Tibial nerve (tissue), 4 donors: ENCODE measurements at regions not wholly inside any gene's neighbourhood (a gene's known extent, or its start where the extent isn't known, plus 50 kb on each side); places are given as distances from the start of the nearest gene placed in this dataset.

Source experiments
- DNase-seq, 2 donors: peaks; one replicate each; pipeline ENCODE4 v3.0.0-alpha.2; 2019; ENCODE audit warnings: low spot score in 2 of 2
- H3K27ac ChIP-seq, 4 donors: fragments of 200-600 bp; sonication (generic) in 3 of 4; one replicate each; pipeline ENCODE4 v1.5.1; 2017 to 2019; ENCODE audit warnings: mild to moderate bottlenecking in 1 of 4
- H3K27me3 ChIP-seq, 2 donors: fragments of 200-600 bp; sonication (generic) in 1 of 2; one replicate each; pipeline versions ENCODE4 v1.5.1 to v1.6.0; 2017 to 2019
- H3K36me3 ChIP-seq, 3 donors: fragments of 200-600 bp; sonication (generic); one replicate each; pipeline ENCODE4 v1.5.1; 2018 to 2019
- H3K4me1 ChIP-seq, 4 donors: fragments of 200-600 bp; sonication (generic) in 3 of 4; one replicate each; pipeline ENCODE4 v1.5.1; 2017 to 2019
- H3K4me3 ChIP-seq, 4 donors: fragments of 200-600 bp; sonication (generic) in 3 of 4; one replicate each; pipeline ENCODE4 v1.5.1; 2017 to 2019; ENCODE audit warnings: mild to moderate bottlenecking in 1 of 4, moderate library complexity in 1 of 4
- H3K9me3 ChIP-seq, 4 donors: fragments of 200-600 bp; sonication (generic) in 3 of 4; one replicate each; pipeline ENCODE4 v1.5.1; 2017 to 2019
- EP300 ChIP-seq, 2 donors: sonication (generic); formaldehyde crosslinking; IDR thresholded peaks; one replicate each; pipeline ENCODE4 v1.6.1; 2017; ENCODE audit warnings: antibody characterized with exemption in 2 of 2, mild to moderate bottlenecking in 1 of 2
- POLR2A ChIP-seq, 2 donors: fragments of 450-650 bp; IDR thresholded peaks; one replicate each; pipeline ENCODE4 v1.6.1; 2017; ENCODE audit warnings: antibody characterized with exemption in 2 of 2, mild to moderate bottlenecking in 2 of 2, moderate library complexity in 2 of 2
- WGBS, 2 donors: methylation state at CpG; one replicate each; pipeline ENCODE4 v1.1.5; 2018; 5-methylcytosine and 5-hydroxymethylcytosine counted together
- TF ChIP-seq, protein P1 (sequence below), 5 experiments: fragments of 200-600 bp in 3 of 5; fragments of 450-650 bp in 2 of 5; sonication (generic) in 3 of 5; IDR thresholded peaks; one replicate each; pipeline ENCODE4 v1.5.1; 2016 to 2019; ENCODE audit warnings: antibody characterized with exemption in 5 of 5, mild to moderate bottlenecking in 3 of 5, moderate library complexity in 2 of 5

DNA sequence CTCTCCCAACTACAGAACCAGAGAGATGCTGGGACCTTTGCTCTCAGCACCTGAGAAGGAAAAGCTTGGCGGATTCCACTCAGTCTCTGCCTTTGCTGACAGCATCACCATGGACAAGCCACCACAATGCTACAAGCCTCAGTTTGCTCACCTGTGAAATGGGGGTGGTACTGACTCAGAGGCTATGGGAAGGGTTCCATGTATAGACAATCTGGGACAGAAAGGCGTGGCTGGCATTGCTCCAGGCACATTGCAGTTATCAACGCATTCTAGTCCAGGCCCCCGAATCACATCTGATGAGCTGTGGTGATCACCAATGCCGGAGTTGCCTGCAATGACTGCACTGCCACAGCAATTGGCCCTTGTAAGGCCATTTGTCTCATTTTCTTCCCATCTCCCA lies 72.6 kb downstream of the ISX start:
- no peak for DNase-seq
- no peaks in the 10 kb centered on the region for H3K4me1 ChIP-seq
- H3K36me3 ChIP-seq: no peaks in the 10 kb centered on the region
- H3K27me3 ChIP-seq: no peaks in the 10 kb centered on the region
- no peak overlapping the region for H3K4me3 ChIP-seq
- no peak overlapping the region for H3K27ac ChIP-seq
- peaks cover 0 to 6% (median 0%) of the 10 kb centered on the region in 4 donors for H3K9me3 ChIP-seq
- TF ChIP-seq POLR2A (IDR thresholded peaks at IDR 0.05): no peak
- TF ChIP-seq, protein P1, sequence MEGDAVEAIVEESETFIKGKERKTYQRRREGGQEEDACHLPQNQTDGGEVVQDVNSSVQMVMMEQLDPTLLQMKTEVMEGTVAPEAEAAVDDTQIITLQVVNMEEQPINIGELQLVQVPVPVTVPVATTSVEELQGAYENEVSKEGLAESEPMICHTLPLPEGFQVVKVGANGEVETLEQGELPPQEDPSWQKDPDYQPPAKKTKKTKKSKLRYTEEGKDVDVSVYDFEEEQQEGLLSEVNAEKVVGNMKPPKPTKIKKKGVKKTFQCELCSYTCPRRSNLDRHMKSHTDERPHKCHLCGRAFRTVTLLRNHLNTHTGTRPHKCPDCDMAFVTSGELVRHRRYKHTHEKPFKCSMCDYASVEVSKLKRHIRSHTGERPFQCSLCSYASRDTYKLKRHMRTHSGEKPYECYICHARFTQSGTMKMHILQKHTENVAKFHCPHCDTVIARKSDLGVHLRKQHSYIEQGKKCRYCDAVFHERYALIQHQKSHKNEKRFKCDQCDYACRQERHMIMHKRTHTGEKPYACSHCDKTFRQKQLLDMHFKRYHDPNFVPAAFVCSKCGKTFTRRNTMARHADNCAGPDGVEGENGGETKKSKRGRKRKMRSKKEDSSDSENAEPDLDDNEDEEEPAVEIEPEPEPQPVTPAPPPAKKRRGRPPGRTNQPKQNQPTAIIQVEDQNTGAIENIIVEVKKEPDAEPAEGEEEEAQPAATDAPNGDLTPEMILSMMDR (IDR thresholded peaks at IDR 0.05): no peak
- no peak for TF ChIP-seq EP300 (IDR thresholded peaks at IDR 0.05)
- WGBS, 2 donors: 88 to 91% methylated on average over 5 of the region's 5 CpGs

- Histone ChIP-seq H3K27me3 (no peaks in the 10 kb centered on the region), H3K27ac (no peak overlapping the region), H3K4me1 (no peaks in the 10 kb centered on the region), H3K9me3 (peaks cover 0 to 6% (median 0%) of the 10 kb centered on the region in 4 donors), H3K36me3 (no peaks in the 10 kb centered on the region), H3K4me3 (no peak overlapping the region)
- no peak for TF ChIP-seq EP300 (IDR thresholded peaks at IDR 0.05)
- no peak for TF ChIP-seq POLR2A (IDR thresholded peaks at IDR 0.05)
- TF ChIP-seq, protein P1 (IDR thresholded peaks at IDR 0.05): peak in 1 of 5 experiments; percentile 7
- DNase-seq: no peak
- 42 to 44% methylated on average over 12 of the region's 12 CpGs for WGBS, 2 donors
Observed at GRCh38 chr22:35140879-35141745, 75.2 kb downstream of the ISX start.

GRCh38 chr22:35148381-35148780 lies 82.4 kb downstream of the ISX start:
- no peaks in the 10 kb centered on the region for H3K9me3 ChIP-seq
- 80 to 86% methylated on average over 2 of the region's 2 CpGs for WGBS, 2 donors
- H3K27me3 ChIP-seq: no peaks in the 10 kb centered on the region
- DNase-seq: no peak
- H3K27ac ChIP-seq: no peak overlapping the region
- TF ChIP-seq, protein P1 (IDR thresholded peaks at IDR 0.05): no peak
- TF ChIP-seq POLR2A (IDR thresholded peaks at IDR 0.05): no peak
- no peak for TF ChIP-seq EP300 (IDR thresholded peaks at IDR 0.05)
- H3K4me1 ChIP-seq: no peaks in the 10 kb centered on the region
- H3K4me3 ChIP-seq: no peak overlapping the region
- H3K36me3 ChIP-seq: no peaks in the 10 kb centered on the region

DNA sequence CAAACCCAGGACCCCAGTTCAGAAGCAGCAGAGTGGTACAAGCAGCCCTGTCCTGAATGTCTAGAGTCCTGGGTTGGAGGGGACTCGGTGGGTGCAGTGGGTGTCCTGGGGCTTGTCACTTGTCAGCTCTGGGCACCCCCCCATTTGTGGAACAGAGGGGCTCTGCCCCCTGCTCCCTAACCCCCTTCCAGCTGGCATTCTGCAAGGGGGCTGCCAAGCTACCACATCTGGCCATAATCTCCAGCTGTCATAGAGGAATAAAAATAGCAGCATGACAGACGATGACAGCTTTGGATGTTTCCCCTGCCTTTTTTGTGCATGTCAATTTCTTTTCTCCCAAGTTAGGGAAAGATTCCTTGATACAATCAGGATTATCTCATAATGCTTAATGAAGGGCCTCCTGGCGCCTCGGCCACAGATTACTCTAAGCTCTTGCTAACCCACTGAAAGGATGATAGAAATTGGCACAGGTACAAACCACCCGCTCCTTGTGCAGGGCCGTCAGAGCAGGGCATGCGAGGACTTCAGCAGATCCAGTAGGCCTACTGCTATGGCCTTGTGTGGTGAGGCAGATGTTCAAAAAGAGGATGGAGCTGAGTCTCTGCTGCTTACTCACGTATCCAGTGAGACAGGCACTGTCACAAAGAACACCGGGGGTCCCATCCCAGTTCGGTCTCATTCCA lies 83.0 kb downstream of the ISX start:
- TF ChIP-seq POLR2A (IDR thresholded peaks at IDR 0.05) (no peak), EP300 (IDR thresholded peaks at IDR 0.05) (no peak)
- TF ChIP-seq, protein P1 (IDR thresholded peaks at IDR 0.05): no peak
- Histone ChIP-seq H3K9me3 (no peaks in the 10 kb centered on the region), H3K27me3 (no peaks in the 10 kb centered on the region), H3K27ac (no peak overlapping the region), H3K36me3 (no peaks in the 10 kb centered on the region), H3K4me3 (no peak overlapping the region), H3K4me1 (no peaks in the 10 kb centered on the region)
- DNase-seq: no peak
- 74 to 76% methylated on average over 7 to 10 of the region's 10 CpGs for WGBS, 2 donors
